ENCODE measurements at regions not wholly inside any gene's neighbourhood (a gene's known extent, or its start where the extent isn't known, plus 50 kb on each side); places are given as distances from the start of the nearest gene placed in this dataset.
"Not testable (repeated sequence)": the region's sequence is repeated elsewhere in the genome, so short reads cannot be mapped to it uniquely, and the experiment has no call there.

DNA sequence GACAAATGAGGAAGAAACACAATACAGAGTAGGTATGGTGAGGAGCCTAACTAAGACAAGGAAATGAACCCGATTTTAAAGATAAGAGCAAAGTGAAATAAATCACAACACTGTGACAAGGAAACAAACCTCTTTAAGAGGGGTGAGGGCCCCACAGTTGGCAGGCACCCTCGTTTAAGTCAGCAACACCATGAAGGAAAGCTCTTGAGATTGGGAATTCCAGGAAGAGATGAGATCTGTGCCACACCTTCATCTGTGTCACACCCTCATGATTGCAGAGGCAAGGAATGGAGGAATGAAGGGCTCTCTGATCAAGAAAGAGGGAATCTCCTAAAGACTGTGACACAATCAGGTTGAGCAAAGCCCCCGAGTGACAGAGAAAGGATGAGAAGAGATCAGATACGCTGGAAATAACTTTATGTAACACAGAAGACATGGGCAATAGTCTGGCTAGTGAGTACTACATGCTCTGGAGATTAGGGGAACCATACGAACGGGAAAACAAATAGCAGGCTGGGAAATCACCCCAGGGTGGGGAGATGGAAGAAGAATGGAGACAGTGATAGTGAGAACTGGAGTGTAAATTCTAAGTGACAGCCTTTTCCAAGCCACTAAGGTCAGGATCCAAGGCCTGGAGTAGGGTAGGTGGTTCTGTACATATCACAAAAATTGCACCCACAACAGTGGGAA lies 51.7 kb upstream of the TERB2 start:
- DNase-seq (ENCODE audit: low read depth in 4 of 4, low spot score in 2 of 4) = not testable (repeated sequence)
